ENCODE measurements at regions not wholly inside any gene's neighbourhood (a gene's known extent, or its start where the extent isn't known, plus 50 kb on each side); places are given as distances from the start of the nearest gene placed in this dataset.
"Not testable (repeated sequence)": the region's sequence is repeated elsewhere in the genome, so short reads cannot be mapped to it uniquely, and the experiment has no call there.

- DNase-seq = no peak
These were observed 353.7 kb downstream of the ADGRL2 start for GRCh38 chr1:82154219-82154970.

- DNase-seq = no peak
These were observed 353.0 kb downstream of the ADGRL2 start for GRCh38 chr1:82153752-82154151.

GRCh38 chr1:82153272-82153629 is 352.5 kb downstream of the ADGRL2 start:
- no peak for DNase-seq

GRCh38 chr1:82152356-82153271 is 351.9 kb downstream of the ADGRL2 start:
- no peak for DNase-seq

GRCh38 chr1:82145656-82146055 is 344.9 kb downstream of the ADGRL2 start:
- DNase-seq = no peak

GRCh38 chr1:82143108-82143833 is 342.5 kb downstream of the ADGRL2 start:
- DNase-seq = no peak

- no peak for DNase-seq
These were observed 340.7 kb downstream of the ADGRL2 start for GRCh38 chr1:82141390-82141789.

- no peak for DNase-seq
These were observed 339.2 kb downstream of the ADGRL2 start for GRCh38 chr1:82139751-82140468.

GRCh38 chr1:82136351-82136750 is 335.6 kb downstream of the ADGRL2 start:
- DNase-seq = not testable (repeated sequence)

- no peak for DNase-seq
These were observed 325.1 kb downstream of the ADGRL2 start for GRCh38 chr1:82125866-82126265.

- no peak for DNase-seq
These were observed 324.4 kb downstream of the ADGRL2 start for GRCh38 chr1:82125119-82125518.

GRCh38 chr1:82121421-82121820 is 320.7 kb downstream of the ADGRL2 start:
- DNase-seq = no peak

GRCh38 chr1:82116105-82116504 is 315.4 kb downstream of the ADGRL2 start:
- DNase-seq = no peak

GRCh38 chr1:82114887-82115286 is 314.2 kb downstream of the ADGRL2 start:
- DNase-seq = no peak

GRCh38 chr1:82110366-82111254 is 309.9 kb downstream of the ADGRL2 start:
- no peak for DNase-seq

- no peak for DNase-seq
These were observed 308.1 kb downstream of the ADGRL2 start for GRCh38 chr1:82108843-82109242.

GRCh38 chr1:82106672-82107071 is 305.9 kb downstream of the ADGRL2 start:
- DNase-seq = no peak

GRCh38 chr1:82099170-82099569 is 298.4 kb downstream of the ADGRL2 start:
- DNase-seq = no peak

- DNase-seq = no peak
These were observed 293.4 kb downstream of the ADGRL2 start for GRCh38 chr1:82094136-82094535.

GRCh38 chr1:82091729-82092128 is 291.0 kb downstream of the ADGRL2 start:
- DNase-seq = no peak

GRCh38 chr1:82091265-82091664 is 290.5 kb downstream of the ADGRL2 start:
- no peak for DNase-seq

- no peak for DNase-seq
These were observed 289.4 kb downstream of the ADGRL2 start for GRCh38 chr1:82090104-82090503.

All from femur (tissue), 1 donor.